SK-N-SH (cell line): ENCODE measurements at regions not wholly inside any gene's neighbourhood (a gene's known extent, or its start where the extent isn't known, plus 50 kb on each side); places are given as distances from the start of the nearest gene placed in this dataset.

Experiments used
- CTCF ChIA-PET: fragments of 300-600, 350-600 bp; formaldehyde crosslinking; extraction: SDS; loops from one replicate; lab custom pipeline; 2021; lab: Yijun Ruan, JAX
- POLR2A ChIA-PET: fragments of 350-600 bp; sonication (Branson Sonifier 250); formaldehyde crosslinking; extraction: SDS; loops from one replicate; lab custom pipeline; 2020; ENCODE audit warnings: antibody characterized with exemption, inconsistent platforms; lab: Yijun Ruan, JAX
- DNase-seq: peaks from one replicate; pipeline ENCODE4 v3.0.0; 2012
- H2AFZ ChIP-seq: fragments of 200-600 bp; sonication (generic); 2 replicates; pipeline ENCODE4 v1.8.1; 2016; ENCODE audit warnings: antibody characterized with exemption, mild to moderate bottlenecking, low read depth
- H3F3A ChIP-seq: fragments of 200-600 bp; sonication (generic); replicated peaks from 2 replicates; pipeline ENCODE3; 2016; ENCODE audit warnings: antibody characterized with exemption, mild to moderate bottlenecking; ENCODE audit not compliant: insufficient read depth
- H3K27ac ChIP-seq, 2 experiments: fragments of 200-500 bp in 1 of 2; fragments of 200-600 bp in 1 of 2; sonication (Bioruptor generic) in 1 of 2; sonication (generic), shearing (Covaris generic) in 1 of 2; 2 replicates each; pipeline versions ENCODE4 v1.5.1 to v1.6.1; 2014 to 2016; ENCODE audit warnings: low read depth in 2 of 2, inconsistent platforms in 1 of 2, low read length in 1 of 2, mild to moderate bottlenecking in 1 of 2, mixed read lengths in 1 of 2
- H3K27me3 ChIP-seq: fragments of 200-600 bp; sonication (generic), shearing (Covaris generic); 2 replicates; pipeline ENCODE4 v1.6.1; 2016; ENCODE audit warnings: mixed run types; ENCODE audit not compliant: insufficient read depth
- H3K36me3 ChIP-seq, 2 experiments: fragments of 200-500 bp in 1 of 2; fragments of 200-600 bp in 1 of 2; sonication (Bioruptor generic) in 1 of 2; sonication (generic) in 1 of 2; replicated peaks in 1 of 2; 2 replicates each; pipeline versions ENCODE3 to v1.5.1; 2014 to 2016; ENCODE audit warnings: low read length in 1 of 2, mild to moderate bottlenecking in 1 of 2; ENCODE audit not compliant: insufficient read depth in 2 of 2, control insufficient read depth in 1 of 2
- H3K4me1 ChIP-seq, 2 experiments: fragments of 200-500 bp in 1 of 2; fragments of 200-600 bp in 1 of 2; sonication (Bioruptor generic) in 1 of 2; sonication (generic), shearing (Covaris generic) in 1 of 2; 2 replicates each; pipeline versions ENCODE4 v1.5.1 to v1.6.1; 2014 to 2016; ENCODE audit warnings: low read depth in 1 of 2, low read length in 1 of 2, mixed run types in 1 of 2; ENCODE audit not compliant: insufficient read depth in 2 of 2, control insufficient read depth in 1 of 2
- H3K4me2 ChIP-seq: fragments of 200-600 bp; sonication (generic), shearing (Covaris generic); 2 replicates; pipeline ENCODE4 v1.6.1; 2017; ENCODE audit warnings: mixed run types
- H3K4me3 ChIP-seq, 2 experiments: fragments of 200-500 bp in 1 of 2; fragments of 200-600 bp in 1 of 2; sonication (Bioruptor generic) in 1 of 2; sonication (generic), shearing (Covaris generic) in 1 of 2; 2 replicates each; pipeline versions ENCODE4 v1.5.1 to v1.8.1; 2014 to 2016; ENCODE audit warnings: low read depth in 2 of 2, inconsistent platforms in 1 of 2, low read length in 1 of 2, mild to moderate bottlenecking in 1 of 2, mixed read lengths in 1 of 2, moderate library complexity in 1 of 2
- H3K79me2 ChIP-seq: fragments of 200-600 bp; sonication (generic); 2 replicates; pipeline ENCODE4 v1.8.1; 2017; ENCODE audit warnings: mild to moderate bottlenecking; ENCODE audit not compliant: insufficient read depth
- H3K9ac ChIP-seq: fragments of 200-600 bp; sonication (generic); 2 replicates; pipeline ENCODE4 v1.6.1; 2017; ENCODE audit warnings: mixed run types
- H3K9me2 ChIP-seq: fragments of 200-600 bp; sonication (generic); 2 replicates; pipeline ENCODE4 v1.6.1; 2017; ENCODE audit warnings: mixed run types
- H3K9me3 ChIP-seq: fragments of 200-600 bp; sonication (generic); 2 replicates; pipeline ENCODE4 v1.6.1; 2017; ENCODE audit warnings: mixed run types, mild to moderate bottlenecking, moderate library complexity
- H4K20me1 ChIP-seq: fragments of 200-600 bp; sonication (generic); 2 replicates; pipeline ENCODE4 v1.6.1; 2017; ENCODE audit warnings: mild to moderate bottlenecking, mixed run types; ENCODE audit not compliant: insufficient read depth
- CHD2 ChIP-seq: fragments of 150-350 bp; IDR thresholded peaks from 2 replicates; pipeline ENCODE4 v1.6.1; 2018; ENCODE audit warnings: low read length; ENCODE audit not compliant: partially characterized antibody
- ELF1 ChIP-seq: IDR thresholded peaks from 2 replicates; pipeline ENCODE4 v1.4.0; 2012
- EP300 ChIP-seq, 2 experiments: IDR thresholded peaks; 2 replicates each; pipeline versions ENCODE4 v1.4.0 to v1.6.1; 2012; ENCODE audit warnings: borderline replicate concordance in 1 of 2, low read depth in 1 of 2, low read length in 1 of 2
- FOSL2 ChIP-seq: IDR thresholded peaks from 2 replicates; pipeline ENCODE4 v1.4.0; 2012; ENCODE audit warnings: low read depth, mild to moderate bottlenecking, moderate library complexity, borderline replicate concordance
- FOXJ3 ChIP-seq: sonication (generic); formaldehyde crosslinking; IDR thresholded peaks from 2 replicates; pipeline ENCODE4 v1.5.1; 2020; ENCODE audit warnings: mild to moderate bottlenecking, missing genetic modification reagents
- GABPA ChIP-seq: IDR thresholded peaks from 2 replicates; pipeline ENCODE4 v1.4.0; 2012; ENCODE audit warnings: low read depth, mild to moderate bottlenecking
- MEF2A ChIP-seq: IDR thresholded peaks from 2 replicates; pipeline ENCODE4 v1.4.0; 2012; ENCODE audit warnings: low read depth, borderline replicate concordance
- MXI1 ChIP-seq: IDR thresholded peaks from 2 replicates; pipeline ENCODE4 v1.6.1; 2012; ENCODE audit warnings: mild to moderate bottlenecking, low read depth, low read length, improper control_type of control experiment
- NFIC ChIP-seq: IDR thresholded peaks from 2 replicates; pipeline ENCODE4 v1.4.0; 2012; ENCODE audit warnings: borderline replicate concordance
- PBX3 ChIP-seq: IDR thresholded peaks from 2 replicates; pipeline ENCODE4; 2012
- RAD21 ChIP-seq: IDR thresholded peaks from 2 replicates; pipeline ENCODE4 v1.6.1; 2012; ENCODE audit warnings: mild to moderate bottlenecking, low read length
- RXRA ChIP-seq: IDR thresholded peaks from 2 replicates; pipeline ENCODE4 v1.4.0; 2012; ENCODE audit warnings: low read depth, mild to moderate bottlenecking, borderline replicate concordance
- TAF1 ChIP-seq: IDR thresholded peaks from 2 replicates; pipeline ENCODE4 v1.6.1; 2012; ENCODE audit warnings: low read depth, mild to moderate bottlenecking, low read length, moderate library complexity, borderline replicate concordance
- TCF12 ChIP-seq: IDR thresholded peaks from 2 replicates; pipeline ENCODE4 v1.4.0; 2012
- USF1 ChIP-seq: IDR thresholded peaks from 2 replicates; pipeline ENCODE4 v1.4.0; 2012; ENCODE audit warnings: low read depth, borderline replicate concordance
- YY1 ChIP-seq: IDR thresholded peaks from 2 replicates; pipeline ENCODE4 v1.4.0; 2012; ENCODE audit warnings: low read depth, mild to moderate bottlenecking
- WGBS: methylation state at CpG from one replicate; pipeline ENCODE4 v1.1.6; 2017; ENCODE audit warnings: low lambda C conversion rate; 5-methylcytosine and 5-hydroxymethylcytosine counted together
- TF ChIP-seq, protein P1 (sequence below): fragments of 150-350 bp; IDR thresholded peaks from 2 replicates; pipeline ENCODE4 v1.6.1; 2017; ENCODE audit warnings: antibody characterized with exemption, low read length, low read depth, borderline replicate concordance

GRCh38 chr1:168474322-168474721 lies 69.5 kb downstream of the XCL2 start:
- Histone ChIP-seq H4K20me1 (no peaks in the 10 kb centered on the region), H3F3A (peaks cover 28% of the 10 kb centered on the region), H3K4me3 (no peak overlapping the region), H3K27me3 (no peaks in the 10 kb centered on the region), H3K27ac (no peak overlapping the region), H2AFZ (no peak overlapping the region), H3K9me3 (no peaks in the 10 kb centered on the region), H3K9me2 (no peaks in the 10 kb centered on the region), H3K9ac (no peak overlapping the region), H3K36me3 (no peaks in the 10 kb centered on the region), H3K4me1 (peaks cover 14 to 15% of the 10 kb centered on the region in 2 experiments), H3K79me2 (no peaks in the 10 kb centered on the region), H3K4me2 (no peak overlapping the region)
- ChIA-PET POLR2A (no interaction called here), CTCF (no interaction called here)
- TF ChIP-seq NFIC = no peak
- TF ChIP-seq FOXJ3 (CRISPR knock-in tag) = no peak
- TF ChIP-seq RAD21 = no peak
- TF ChIP-seq FOSL2 = no peak
- TF ChIP-seq GABPA = no peak
- TF ChIP-seq MXI1 = no peak
- no peak for TF ChIP-seq PBX3
- no peak for TF ChIP-seq CHD2
- no peak for DNase-seq
- WGBS = 88% methylated on average over 1 of the region's 1 CpG

- Histone ChIP-seq H3K4me3 (no peak overlapping the region), H3K9ac (no peak overlapping the region), H3K27ac (no peak overlapping the region), H3K79me2 (no peaks in the 10 kb centered on the region), H3K36me3 (no peaks in the 10 kb centered on the region), H3K9me3 (no peaks in the 10 kb centered on the region), H3K9me2 (no peaks in the 10 kb centered on the region), H3K27me3 (no peaks in the 10 kb centered on the region), H3K4me2 (no peak overlapping the region), H4K20me1 (no peaks in the 10 kb centered on the region), H2AFZ (no peak overlapping the region), H3F3A (peaks cover 40% of the 10 kb centered on the region), H3K4me1 (peaks cover 25% of the 10 kb centered on the region in 2 experiments)
- no peak for DNase-seq
- ChIA-PET CTCF (no interaction called here), POLR2A (no interaction called here)
- TF ChIP-seq CHD2 (no peak), MXI1 (no peak), MEF2A (no peak), TCF12 (no peak), TAF1 (no peak), USF1 (no peak), EP300 (IDR thresholded peaks at IDR 0.05; ENCODE audit: borderline replicate concordance in 1 of 2, low read depth in 1 of 2, low read length in 1 of 2) (no peak), YY1 (no peak), FOSL2 (no peak), RXRA (no peak), ELF1 (no peak), GABPA (no peak)
- TF ChIP-seq, protein P1, sequence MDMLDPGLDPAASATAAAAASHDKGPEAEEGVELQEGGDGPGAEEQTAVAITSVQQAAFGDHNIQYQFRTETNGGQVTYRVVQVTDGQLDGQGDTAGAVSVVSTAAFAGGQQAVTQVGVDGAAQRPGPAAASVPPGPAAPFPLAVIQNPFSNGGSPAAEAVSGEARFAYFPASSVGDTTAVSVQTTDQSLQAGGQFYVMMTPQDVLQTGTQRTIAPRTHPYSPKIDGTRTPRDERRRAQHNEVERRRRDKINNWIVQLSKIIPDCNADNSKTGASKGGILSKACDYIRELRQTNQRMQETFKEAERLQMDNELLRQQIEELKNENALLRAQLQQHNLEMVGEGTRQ = no peak
Measured at GRCh38 chr1:168473126-168473525, 70.7 kb downstream of the XCL2 start.
